ENCODE measurements at regions not wholly inside any gene's neighbourhood (a gene's known extent, or its start where the extent isn't known, plus 50 kb on each side); places are given as distances from the start of the nearest gene placed in this dataset.
A peak's percentile ranks its signal among the peaks of the same experiment; 100 is the strongest.

- H3K4me3 ChIP-seq (replicated peaks in 1 of 2; ENCODE audit: low read depth in 2 of 2, low read length in 2 of 2) = no peak overlapping the region
- no peak for TF ChIP-seq CTCF (IDR thresholded peaks at IDR 0.05; ENCODE audit: low read depth, low read length)
- no peak for DNase-seq (ENCODE audit: low read depth in 2 of 2)
These were observed 346.6 kb upstream of the RBMS3 start for GRCh38 chr3:28934126-28934813.

GRCh38 chr3:28935146-28935545 lies 345.7 kb upstream of the RBMS3 start:
- TF ChIP-seq CTCF (IDR thresholded peaks at IDR 0.05; ENCODE audit: low read depth, low read length) = no peak
- no peak overlapping the region for H3K4me3 ChIP-seq (replicated peaks in 1 of 2; ENCODE audit: low read depth in 2 of 2, low read length in 2 of 2)
- DNase-seq (ENCODE audit: low read depth in 2 of 2) = no peak

- no peak for TF ChIP-seq CTCF (IDR thresholded peaks at IDR 0.05; ENCODE audit: low read depth, low read length)
These were observed 344.7 kb upstream of the RBMS3 start for GRCh38 chr3:28936154-28936553.

GRCh38 chr3:28940530-28940929 lies 340.3 kb upstream of the RBMS3 start:
- no peak for TF ChIP-seq CTCF (IDR thresholded peaks at IDR 0.05; ENCODE audit: low read depth, low read length)
- H3K4me3 ChIP-seq (replicated peaks in 1 of 2; ENCODE audit: low read depth in 2 of 2, low read length in 2 of 2) = no peak overlapping the region
- peak; percentile 88 to 93 for DNase-seq (ENCODE audit: low read depth in 2 of 2)

More at GRCh38 chr3:28936154-28936553, 344.7 kb upstream of the RBMS3 start:
- DNase-seq (ENCODE audit: low read depth in 2 of 2) = no peak
- no peak overlapping the region for H3K4me3 ChIP-seq (replicated peaks in 1 of 2; ENCODE audit: low read depth in 2 of 2, low read length in 2 of 2)

GRCh38 chr3:28940994-28941393 lies 339.9 kb upstream of the RBMS3 start:
- H3K4me3 ChIP-seq (replicated peaks in 1 of 2; ENCODE audit: low read depth in 2 of 2, low read length in 2 of 2) = no peak overlapping the region
- no peak for DNase-seq (ENCODE audit: low read depth in 2 of 2)
- TF ChIP-seq CTCF (IDR thresholded peaks at IDR 0.05; ENCODE audit: low read depth, low read length) = no peak

GRCh38 chr3:28947061-28947460 lies 333.8 kb upstream of the RBMS3 start:
- no peak overlapping the region for H3K4me3 ChIP-seq (replicated peaks in 1 of 2; ENCODE audit: low read depth in 2 of 2, low read length in 2 of 2)
- DNase-seq (ENCODE audit: low read depth in 2 of 2) = peak in 1 of 2 donors; percentile 66
- no peak for TF ChIP-seq CTCF (IDR thresholded peaks at IDR 0.05; ENCODE audit: low read depth, low read length)

- no peak for DNase-seq (ENCODE audit: low read depth in 2 of 2)
- no peak for TF ChIP-seq CTCF (IDR thresholded peaks at IDR 0.05; ENCODE audit: low read depth, low read length)
- no peak overlapping the region for H3K4me3 ChIP-seq (replicated peaks in 1 of 2; ENCODE audit: low read depth in 2 of 2, low read length in 2 of 2)
These were observed 333.1 kb upstream of the RBMS3 start for GRCh38 chr3:28947751-28948150.

Data from cardiac fibroblast (primary cell).